Suppressor macrophage treated with lipopolysaccharide for 4 hours (primary cell): ENCODE measurements at regions not wholly inside any gene's neighbourhood (a gene's known extent, or its start where the extent isn't known, plus 50 kb on each side); places are given as distances from the start of the nearest gene placed in this dataset.
A peak's percentile ranks its signal among the peaks of the same experiment; 100 is the strongest.

ENCODE experiments used
- DNase-seq: peaks from one replicate; pipeline ENCODE4 v3.0.0-alpha.2; 2020

DNA sequence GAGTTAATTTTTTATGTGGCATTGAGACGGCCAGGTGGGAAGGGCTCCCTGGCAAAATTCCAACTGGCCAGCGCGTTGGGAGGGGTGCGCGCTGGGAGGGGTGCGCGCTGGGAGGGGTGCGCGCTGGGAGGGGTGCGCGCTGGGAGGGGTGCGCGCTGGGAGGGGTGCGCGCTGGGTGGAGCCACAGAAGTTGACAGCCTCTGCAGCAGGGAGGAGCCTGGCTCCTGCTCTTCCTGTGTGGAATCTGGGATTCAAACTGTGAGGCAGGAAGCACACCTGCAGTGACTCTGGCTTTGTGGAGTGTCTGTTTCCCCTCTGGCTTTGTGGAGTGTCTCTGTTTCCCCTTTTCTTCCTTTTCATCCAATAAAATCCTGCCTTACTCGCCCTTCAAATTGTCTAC lies 147.9 kb upstream of the CBLN2 start:
- DNase-seq: no peak

GRCh38 chr18:72687736-72688135 lies 143.6 kb upstream of the CBLN2 start:
- no peak for DNase-seq

DNA sequence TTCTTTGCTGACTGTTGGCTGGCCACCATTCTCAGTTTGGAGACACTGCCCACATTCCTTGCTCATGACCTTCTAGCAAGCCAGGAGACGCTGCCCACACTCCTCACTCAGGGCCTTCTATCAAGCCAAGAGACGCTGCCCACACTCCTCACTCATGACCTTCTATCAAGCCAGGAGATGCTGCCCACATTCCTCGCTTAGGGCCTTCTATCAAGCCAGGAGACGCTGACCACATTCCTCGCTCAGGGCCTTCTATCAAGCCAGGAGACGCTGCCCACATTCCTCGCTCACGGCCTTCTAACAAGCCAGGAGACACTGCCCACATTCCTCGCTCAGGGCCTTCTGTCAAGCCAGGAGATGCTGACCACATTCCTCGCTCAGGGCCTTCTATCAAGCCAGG lies 131.3 kb upstream of the CBLN2 start:
- DNase-seq: no peak

- no peak for DNase-seq
Measured at GRCh38 chr18:72674710-72675109, 130.6 kb upstream of the CBLN2 start.

- no peak for DNase-seq
Measured at GRCh38 chr18:72673242-72673641, 129.1 kb upstream of the CBLN2 start.

- peak; percentile 27 for DNase-seq
Measured at GRCh38 chr18:72672364-72673184, 128.4 kb upstream of the CBLN2 start.

- no peak for DNase-seq
Measured at GRCh38 chr18:72667932-72668331, 123.8 kb upstream of the CBLN2 start.

DNA sequence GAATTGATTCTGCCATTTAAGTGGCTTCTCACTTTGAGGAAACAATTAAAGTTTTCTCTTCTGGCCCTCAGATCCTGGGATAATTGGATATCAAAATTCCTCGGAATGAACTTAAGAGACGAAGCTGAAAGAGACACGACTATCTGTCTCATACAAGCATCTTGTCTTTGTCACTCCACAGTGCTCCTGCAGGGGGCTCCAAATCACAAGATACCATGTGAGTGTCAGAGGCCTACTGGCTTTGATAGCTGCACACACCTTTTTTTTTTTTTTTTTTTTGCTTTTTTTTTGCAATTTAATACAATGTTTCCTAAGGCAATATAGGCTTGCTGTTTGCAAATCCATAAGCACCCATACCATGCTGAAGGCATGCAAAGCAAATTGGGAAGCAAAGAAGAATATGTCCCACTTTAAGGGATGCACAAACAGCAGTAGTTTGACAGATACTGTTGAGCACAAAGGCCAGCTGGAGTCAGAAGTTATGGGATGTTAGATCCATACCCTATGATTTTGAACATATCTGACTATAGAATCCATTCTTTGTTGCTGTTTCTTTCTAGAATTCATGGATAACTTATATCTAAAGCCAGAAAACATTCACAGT lies 109.0 kb upstream of the CBLN2 start:
- DNase-seq: peak; percentile 32

DNA sequence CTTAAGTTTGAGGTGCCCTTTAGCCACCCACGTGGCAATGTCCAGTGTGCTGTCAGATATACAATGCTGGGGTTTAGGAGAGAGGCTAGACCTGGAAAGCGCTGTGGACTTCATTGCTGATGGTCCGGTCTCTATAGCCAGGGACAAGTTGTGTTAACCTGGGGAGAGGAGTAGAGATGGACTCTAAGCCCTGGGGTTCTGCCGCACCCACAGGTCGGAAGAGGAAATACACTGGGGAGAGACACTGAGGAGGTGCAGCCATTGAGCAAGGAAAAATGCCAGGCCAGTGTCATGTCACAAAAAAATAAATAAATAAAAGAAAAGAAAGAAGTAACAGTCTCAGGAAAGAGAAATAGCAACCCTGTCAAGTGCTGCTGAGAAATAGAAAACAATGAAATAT lies 106.9 kb upstream of the CBLN2 start:
- DNase-seq: no peak

GRCh38 chr18:72648481-72648960 lies 104.4 kb upstream of the CBLN2 start:
- no peak for DNase-seq

DNA sequence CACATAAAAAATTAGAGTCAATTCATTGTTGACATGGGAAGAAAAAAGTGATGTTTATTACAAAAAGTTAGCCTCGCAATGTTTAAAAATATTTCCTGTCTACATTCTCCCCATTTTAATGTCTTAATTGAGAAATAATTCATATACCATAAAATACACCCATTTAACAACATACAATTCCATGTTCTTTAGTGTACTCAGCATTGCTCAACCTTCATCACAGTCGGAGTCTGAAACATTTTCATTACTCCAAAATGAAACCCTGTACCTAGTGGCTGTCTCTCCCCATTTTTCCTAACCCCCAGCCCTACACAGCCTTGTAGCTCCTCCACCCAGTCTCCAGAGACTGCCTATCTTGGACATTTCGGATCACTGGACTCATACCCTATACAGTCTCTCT lies 103.9 kb upstream of the CBLN2 start:
- DNase-seq: no peak

GRCh38 chr18:72640557-72640956 lies 96.4 kb upstream of the CBLN2 start:
- DNase-seq: no peak

GRCh38 chr18:72638376-72638775 lies 94.2 kb upstream of the CBLN2 start:
- no peak for DNase-seq

- no peak for DNase-seq
Measured at GRCh38 chr18:72637721-72638120, 93.6 kb upstream of the CBLN2 start.

- no peak for DNase-seq
Measured at GRCh38 chr18:72637299-72637698, 93.2 kb upstream of the CBLN2 start.

DNA sequence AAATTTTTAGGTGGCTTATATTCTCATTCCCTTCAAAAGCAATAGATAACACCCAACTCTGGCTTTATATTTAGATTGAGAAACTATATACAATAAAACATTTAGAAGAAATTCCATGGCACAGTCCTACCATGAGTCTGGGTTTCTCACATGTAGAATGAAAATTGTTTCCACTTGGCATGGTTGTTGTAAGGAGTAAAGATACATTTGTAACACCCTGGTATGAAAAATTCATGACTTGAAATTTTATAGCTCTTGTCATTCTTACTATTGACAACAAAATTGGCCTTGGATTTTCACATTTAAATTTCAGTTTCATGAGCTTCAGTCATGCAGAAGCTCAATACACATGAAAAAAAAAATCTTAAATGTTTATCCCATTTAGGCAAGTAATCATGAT lies 92.5 kb upstream of the CBLN2 start:
- DNase-seq: no peak

- DNase-seq: no peak
Measured at GRCh38 chr18:72634500-72634899, 90.4 kb upstream of the CBLN2 start.

DNA sequence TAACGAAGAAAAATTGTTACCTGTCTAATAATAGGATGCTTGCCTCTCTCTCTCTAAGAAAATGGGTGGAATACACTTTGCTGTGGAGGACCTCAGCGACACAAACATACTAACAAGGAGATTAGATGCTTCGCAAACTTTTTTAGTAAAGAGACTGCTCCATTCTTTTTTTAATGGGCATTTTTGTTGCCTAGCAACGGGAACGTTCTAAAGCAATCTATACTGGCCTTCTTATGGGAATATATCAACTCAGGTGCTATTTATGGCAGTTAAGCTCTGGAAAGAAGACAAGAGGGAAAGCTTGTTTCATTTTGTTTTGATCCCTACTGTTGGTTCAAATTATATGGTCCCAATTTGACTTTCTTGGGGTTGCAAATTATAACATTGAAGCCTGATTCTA lies 86.8 kb upstream of the CBLN2 start:
- no peak for DNase-seq

DNA sequence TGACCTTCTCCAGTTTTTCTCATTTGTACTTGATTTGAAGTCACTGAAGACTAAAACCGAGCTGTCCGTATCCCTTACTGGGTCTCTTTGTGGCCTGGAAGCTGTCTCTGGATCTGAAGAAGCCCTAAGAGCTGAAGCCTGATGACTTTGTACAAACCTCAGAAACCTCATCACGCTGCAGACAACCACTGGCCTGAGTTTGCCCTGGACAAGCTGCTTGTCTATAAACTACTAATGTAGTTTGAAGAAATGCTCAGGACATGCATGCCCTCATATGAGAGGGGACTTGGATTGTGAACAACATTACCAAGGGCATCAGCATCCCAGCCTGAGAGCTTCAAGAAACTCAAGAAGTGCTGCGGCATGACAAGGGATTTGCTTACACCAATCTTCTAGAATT lies 79.3 kb upstream of the CBLN2 start:
- no peak for DNase-seq

DNA sequence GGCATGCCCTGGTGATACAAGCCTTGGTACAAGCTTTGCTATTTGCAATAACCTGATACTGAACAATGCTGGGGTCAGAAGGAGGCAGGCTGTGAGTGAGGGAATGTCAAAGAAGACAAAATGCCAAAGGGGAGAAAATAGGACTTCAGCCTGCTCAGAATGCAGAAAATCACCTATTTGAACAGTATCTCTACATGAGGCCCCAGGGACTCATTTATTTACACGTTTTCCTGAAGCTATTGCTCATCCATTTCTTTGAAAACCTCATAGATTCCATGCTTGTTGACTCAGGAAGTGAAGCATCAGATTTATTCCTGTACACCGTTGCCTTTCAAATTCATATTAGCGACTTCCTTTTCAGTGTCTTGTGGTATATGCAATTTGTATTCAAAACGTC lies 69.4 kb upstream of the CBLN2 start:
- no peak for DNase-seq

DNA sequence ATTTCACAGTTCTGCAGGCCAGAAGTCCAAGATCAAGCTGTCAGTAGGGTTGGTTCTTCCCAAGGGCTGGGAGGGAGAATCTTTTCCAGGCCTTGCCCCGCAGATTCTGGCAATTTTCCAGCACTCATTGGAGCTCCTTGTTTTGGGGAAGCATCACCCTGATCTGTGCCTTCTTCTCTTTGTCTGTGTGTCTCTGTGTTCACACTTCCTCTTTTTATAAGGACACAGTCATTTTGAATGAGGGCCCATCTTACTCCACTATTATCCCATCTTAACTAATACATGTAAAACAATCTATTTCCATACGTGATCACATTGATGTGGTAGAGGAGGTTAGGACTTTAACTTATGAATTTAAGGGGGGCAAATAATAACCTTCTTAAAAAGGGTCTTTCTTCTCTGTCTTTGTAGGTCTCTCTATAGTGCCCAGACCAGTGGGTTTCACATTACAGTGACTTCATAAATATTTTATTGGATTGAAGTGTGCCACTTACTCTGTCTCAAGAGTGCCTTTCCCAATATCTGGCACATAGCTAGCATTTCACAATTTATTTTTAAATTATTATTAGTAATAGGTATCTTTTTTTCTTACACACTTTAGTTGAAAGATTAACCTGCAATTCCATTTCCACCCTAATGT lies 68.9 kb upstream of the CBLN2 start:
- peak; percentile 14 for DNase-seq

DNA sequence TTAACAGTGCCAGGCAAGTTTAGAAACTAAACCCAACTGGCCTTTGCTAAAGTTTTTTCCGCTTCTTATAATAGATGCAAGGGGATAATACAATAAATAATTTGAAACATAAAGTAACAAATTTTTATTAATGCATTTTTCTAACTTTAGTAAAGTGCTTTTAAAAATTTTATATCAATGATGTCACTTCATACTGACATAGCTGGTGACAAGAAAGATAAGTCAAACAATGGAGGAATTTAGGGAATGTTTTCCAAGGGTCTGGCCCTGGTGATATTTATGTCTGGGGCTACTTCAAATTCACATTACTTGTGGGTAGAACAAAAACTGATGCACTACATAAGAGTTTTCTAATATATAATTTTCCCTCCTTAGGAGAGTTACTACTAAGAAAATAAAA lies 61.2 kb upstream of the CBLN2 start:
- DNase-seq: no peak

- no peak for DNase-seq
Measured at GRCh38 chr18:72601944-72602343, 57.8 kb upstream of the CBLN2 start.

DNA sequence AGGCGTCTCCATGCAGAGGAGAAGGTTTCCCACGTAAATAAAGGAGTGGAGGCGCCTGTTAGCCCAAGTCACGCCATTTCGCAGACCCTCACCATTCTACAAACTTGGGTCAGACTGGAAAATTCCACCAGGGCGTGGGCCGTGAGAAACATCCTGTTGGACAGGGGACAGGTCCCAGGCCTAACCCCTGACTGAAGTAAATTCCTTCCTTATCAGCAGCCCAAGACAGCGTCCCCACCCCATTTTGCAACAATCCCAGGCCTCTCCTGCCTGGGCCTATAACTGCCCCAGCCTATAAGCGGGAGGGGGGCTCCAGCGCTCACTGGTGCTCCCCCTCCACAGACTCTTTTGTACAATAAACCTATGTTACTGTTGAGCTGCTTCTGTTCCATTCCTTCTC lies 57.3 kb upstream of the CBLN2 start:
- no peak for DNase-seq
